Naive thymus-derived CD4-positive, alpha-beta T cell (primary cell): ENCODE measurements at regions not wholly inside any gene's neighbourhood (a gene's known extent, or its start where the extent isn't known, plus 50 kb on each side); places are given as distances from the start of the nearest gene placed in this dataset.

ENCODE experiments used
- ATAC-seq: fragments of 150-1000 bp; cut with Tn5 transposase; 2 replicates; pipeline ENCODE4 v1.10.0; 2021; ENCODE audit warnings: mild to moderate bottlenecking, moderate library complexity
- CTCF ChIA-PET: fragments of 350-600 bp; sonication (Branson Sonifier 250); formaldehyde crosslinking; loops from one replicate; lab custom pipeline; 2021; ENCODE audit warnings: antibody characterized with exemption; lab: Charles Lee
- POLR2A ChIA-PET: fragments of 350-600 bp; sonication (Branson Sonifier 250); formaldehyde crosslinking; loops from one replicate; lab custom pipeline; 2021; ENCODE audit warnings: antibody characterized with exemption, inconsistent platforms; lab: Charles Lee
- DNase-seq, 9 donors: peaks; one replicate each; pipeline versions ENCODE4 v3.0.0 to v3.0.0-alpha.2; 2020 to 2022; ENCODE audit warnings: mixed read lengths in 1 of 9
- H3K27ac ChIP-seq: one replicate; pipeline ENCODE4 v1.7.0; 2013; ENCODE audit warnings: mild to moderate bottlenecking, low read depth, low read length, moderate library complexity
- H3K27me3 ChIP-seq, 2 donors: one replicate each; pipeline ENCODE4 v1.7.0; 2013; ENCODE audit warnings: low read length in 2 of 2, mild to moderate bottlenecking in 2 of 2, moderate library complexity in 2 of 2; ENCODE audit not compliant: control insufficient read depth in 2 of 2, insufficient read depth in 2 of 2
- H3K36me3 ChIP-seq, 3 experiments: 1 replicate in 2 of 3; 2 replicates in 1 of 3; pipeline ENCODE4 v1.7.0; 2013; ENCODE audit warnings: low read length in 3 of 3, mild to moderate bottlenecking in 3 of 3, moderate library complexity in 1 of 3; ENCODE audit not compliant: insufficient read depth in 3 of 3, control insufficient read depth in 2 of 3
- H3K4me1 ChIP-seq, 2 donors: one replicate each; pipeline ENCODE4 v1.7.0; 2013; ENCODE audit warnings: low read length in 2 of 2, mild to moderate bottlenecking in 2 of 2, moderate library complexity in 1 of 2; ENCODE audit not compliant: control insufficient read depth in 2 of 2, insufficient read depth in 2 of 2
- H3K4me3 ChIP-seq: 2 replicates; pipeline ENCODE4 v1.7.0; 2013; ENCODE audit warnings: mild to moderate bottlenecking, low read length
- H3K9me3 ChIP-seq, 3 experiments: 1 replicate in 2 of 3; 2 replicates in 1 of 3; pipeline ENCODE4 v1.7.0; 2013; ENCODE audit warnings: low read length in 3 of 3; ENCODE audit not compliant: control insufficient read depth in 2 of 3
- H3K27ac Mint-ChIP-seq, 9 donors: one replicate each; pipeline ENCODE4 v1.8.0; 2020 to 2022; ENCODE audit warnings: mixed read lengths in 9 of 9, mild to moderate bottlenecking in 8 of 9, moderate library complexity in 5 of 9, inconsistent platforms in 2 of 9
- H3K27me3 Mint-ChIP-seq, 5 donors: one replicate each; pipeline ENCODE4 v1.8.0; 2021 to 2022; ENCODE audit warnings: mixed read lengths in 5 of 5, mild to moderate bottlenecking in 1 of 5
- H3K36me3 Mint-ChIP-seq, 5 donors: one replicate each; pipeline ENCODE4 v1.8.0; 2020 to 2022; ENCODE audit warnings: mixed read lengths in 5 of 5, mild to moderate bottlenecking in 3 of 5, inconsistent platforms in 1 of 5
- H3K4me1 Mint-ChIP-seq, 7 donors: one replicate each; pipeline ENCODE4 v1.8.0; 2020 to 2022; ENCODE audit warnings: mixed read lengths in 7 of 7, mild to moderate bottlenecking in 3 of 7, inconsistent platforms in 1 of 7
- H3K4me3 Mint-ChIP-seq, 10 donors: one replicate each; pipeline ENCODE4 v1.8.0; 2020 to 2022; ENCODE audit warnings: mild to moderate bottlenecking in 10 of 10, mixed read lengths in 10 of 10, moderate library complexity in 6 of 10, inconsistent platforms in 2 of 10
- H3K9me3 Mint-ChIP-seq, 11 donors: one replicate each; pipeline ENCODE4 v1.8.0; 2020 to 2022; ENCODE audit warnings: mixed read lengths in 11 of 11, mild to moderate bottlenecking in 4 of 11, inconsistent platforms in 1 of 11, moderate library complexity in 1 of 11
- intact Hi-C, 2 donors: fragments of 100-400 bp; cut with micrococcal nuclease; formaldehyde crosslinking; loops; one replicate each; pipeline ENCODE4 v1.15.1; 2023

DNA sequence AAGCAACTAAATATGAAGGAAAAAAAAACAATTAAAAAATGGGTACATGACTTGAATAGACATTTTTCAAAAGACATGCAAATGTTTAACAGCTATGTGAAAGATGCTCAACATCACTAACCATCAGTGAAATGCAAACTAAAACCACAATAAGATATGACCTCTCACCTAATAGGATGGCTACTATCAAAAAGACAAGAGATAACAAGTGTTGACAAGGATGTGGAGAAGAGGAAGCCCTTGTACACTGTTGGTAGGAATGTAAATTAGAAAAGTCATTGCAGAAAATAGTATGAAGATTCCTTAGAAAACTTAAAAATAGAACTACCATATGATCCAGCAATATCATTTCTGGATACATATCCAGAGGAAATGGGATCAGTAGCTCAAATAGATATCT is 324.7 kb upstream of the TLE4 start:
- H3K4me3 ChIP-seq = no peak overlapping the region
- POLR2A ChIA-PET = no interaction called here
- no peak overlapping the region for H3K27ac Mint-ChIP-seq
- H3K36me3 ChIP-seq = no peaks in the 10 kb centered on the region
- no peaks in the 10 kb centered on the region for H3K4me1 ChIP-seq
- intact Hi-C loops = no loop called here
- no peak overlapping the region for H3K4me3 Mint-ChIP-seq
- no peaks in the 10 kb centered on the region for H3K9me3 ChIP-seq
- CTCF ChIA-PET = no interaction called here
- no peaks in the 10 kb centered on the region for H3K36me3 Mint-ChIP-seq
- H3K9me3 Mint-ChIP-seq = peaks cover 0 to 3% (median 0%) of the 10 kb centered on the region in 11 donors
- ATAC-seq (no peak), DNase-seq (no peak)
- no peaks in the 10 kb centered on the region for H3K27me3 ChIP-seq
- no peak overlapping the region for H3K27ac ChIP-seq
- peaks cover 0 to 42% (median 7%) of the 10 kb centered on the region in 5 donors for H3K27me3 Mint-ChIP-seq
- no peaks in the 10 kb centered on the region for H3K4me1 Mint-ChIP-seq

DNA sequence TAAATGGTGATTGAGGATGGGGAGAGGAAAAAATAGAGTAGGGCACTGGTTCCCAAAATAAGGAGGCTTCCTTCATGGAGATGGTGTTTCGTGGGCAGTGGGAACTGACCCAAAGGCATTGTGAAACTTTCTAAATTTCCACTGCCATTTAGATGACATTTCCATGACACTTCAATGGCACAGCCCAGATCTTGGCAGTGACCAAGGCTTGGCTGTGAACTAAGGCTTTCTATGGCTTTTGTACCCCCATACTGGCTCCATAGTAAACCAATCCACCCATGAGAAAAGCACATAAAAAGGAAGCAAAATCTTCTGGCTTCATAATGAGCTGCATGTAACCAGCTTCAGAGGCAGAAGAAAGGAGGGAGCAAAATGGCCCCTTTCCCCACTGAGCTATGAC is 321.0 kb upstream of the TLE4 start:
- Histone ChIP-seq H3K36me3 (no peaks in the 10 kb centered on the region), H3K4me1 (no peaks in the 10 kb centered on the region), H3K4me3 (no peak overlapping the region), H3K27me3 (no peaks in the 10 kb centered on the region), H3K27ac (no peak overlapping the region), H3K9me3 (no peaks in the 10 kb centered on the region)
- Mint-ChIP-seq H3K27ac (no peak overlapping the region), H3K36me3 (no peaks in the 10 kb centered on the region), H3K4me1 (no peaks in the 10 kb centered on the region), H3K4me3 (no peak overlapping the region), H3K27me3 (peaks cover 0 to 22% (median 7%) of the 10 kb centered on the region in 5 donors), H3K9me3 (peaks cover 0 to 1% (median 0%) of the 10 kb centered on the region in 11 donors)
- no peak for ATAC-seq
- intact Hi-C loops = no loop called here
- CTCF ChIA-PET = no interaction called here
- DNase-seq = no peak
- POLR2A ChIA-PET = no interaction called here

DNA sequence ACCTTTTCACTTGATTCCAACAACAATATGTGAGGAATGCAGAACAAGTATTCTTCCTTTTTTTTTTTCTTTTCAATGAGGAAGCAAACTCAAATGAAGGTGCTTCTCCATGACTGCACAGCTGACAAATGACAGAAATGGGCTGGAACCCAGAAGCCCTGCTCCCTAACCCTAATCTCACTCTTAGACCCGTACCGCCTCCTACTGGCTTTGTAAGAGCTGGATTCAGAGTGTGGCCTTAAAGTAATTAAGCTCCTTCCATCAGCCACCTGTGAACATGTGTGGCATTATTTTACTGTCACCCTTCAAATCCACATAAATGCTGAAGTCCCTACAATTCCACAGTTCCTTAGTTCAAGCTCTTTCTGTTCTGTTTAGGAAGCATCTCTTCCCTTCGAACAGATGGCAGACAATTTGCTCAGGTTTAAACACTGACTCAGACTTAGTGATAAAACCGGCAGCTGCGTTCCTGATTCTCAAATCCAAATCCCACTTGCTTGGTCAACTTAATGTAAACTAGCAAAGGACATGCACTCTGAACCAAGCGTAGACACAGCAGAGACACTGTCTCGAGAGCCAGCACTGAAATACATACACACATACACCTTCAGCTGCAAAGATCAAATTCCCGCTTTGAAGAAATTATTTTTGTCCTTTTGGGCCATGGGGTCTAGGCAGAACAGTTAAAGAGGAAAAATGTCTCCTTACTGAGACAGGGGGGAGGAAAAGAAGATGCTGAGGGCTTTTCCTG is 316.7 kb upstream of the TLE4 start:
- ChIA-PET POLR2A (no interaction called here), CTCF (no interaction called here)
- Mint-ChIP-seq H3K27ac (no peak overlapping the region), H3K4me3 (no peak overlapping the region), H3K36me3 (no peaks in the 10 kb centered on the region), H3K4me1 (peaks cover 0 to 3% (median 0%) of the 10 kb centered on the region in 7 donors), H3K27me3 (peaks cover 2 to 15% (median 10%) of the 10 kb centered on the region in 5 donors), H3K9me3 (peaks cover 0 to 3% (median 0%) of the 10 kb centered on the region in 11 donors)
- no peaks in the 10 kb centered on the region for H3K27me3 ChIP-seq
- H3K36me3 ChIP-seq = no peaks in the 10 kb centered on the region
- H3K27ac ChIP-seq = no peak overlapping the region
- DNase-seq (no peak), ATAC-seq (no peak)
- intact Hi-C loops = no loop called here
- H3K4me3 ChIP-seq = no peak overlapping the region
- no peaks in the 10 kb centered on the region for H3K4me1 ChIP-seq
- H3K9me3 ChIP-seq = no peaks in the 10 kb centered on the region

DNA sequence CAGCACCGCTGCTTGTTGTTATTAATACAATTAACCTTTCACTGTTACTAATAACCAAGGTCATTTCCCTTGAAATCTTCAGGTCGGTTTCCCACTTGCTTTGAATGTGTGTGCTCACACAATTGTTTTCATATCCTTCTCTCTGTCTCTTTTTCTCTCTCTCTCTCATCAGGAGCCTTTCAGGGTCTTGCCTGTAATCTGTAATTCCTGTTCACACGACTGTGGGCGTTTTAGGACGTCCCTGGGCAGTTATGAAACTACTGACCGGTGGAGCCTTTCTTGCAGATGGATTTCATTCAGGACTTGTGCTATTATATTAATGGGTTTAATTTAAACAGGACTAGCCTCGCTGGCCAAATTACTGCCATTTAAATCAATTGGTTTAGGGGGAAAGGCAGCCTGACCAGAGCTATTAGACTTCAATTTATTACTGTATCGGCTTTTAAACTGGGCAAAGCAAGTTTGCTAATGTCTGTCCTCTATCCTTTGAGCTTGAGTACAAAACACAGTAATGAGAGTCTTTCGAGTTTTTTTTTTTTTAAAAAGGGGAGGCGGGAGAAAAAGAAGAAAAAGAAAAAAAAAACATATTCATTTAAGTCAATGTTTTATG is 316.0 kb upstream of the TLE4 start:
- H3K36me3 ChIP-seq = no peaks in the 10 kb centered on the region
- ChIA-PET POLR2A (no interaction called here), CTCF (no interaction called here)
- peaks cover 2 to 19% (median 16%) of the 10 kb centered on the region in 5 donors for H3K27me3 Mint-ChIP-seq
- no peaks in the 10 kb centered on the region for H3K4me1 ChIP-seq
- no peaks in the 10 kb centered on the region for H3K9me3 ChIP-seq
- H3K27me3 ChIP-seq = no peaks in the 10 kb centered on the region
- ATAC-seq = no peak
- H3K27ac ChIP-seq = no peak overlapping the region
- H3K4me3 ChIP-seq = no peak overlapping the region
- DNase-seq = no peak
- H3K4me1 Mint-ChIP-seq = peaks cover 0 to 6% (median 0%) of the 10 kb centered on the region in 7 donors
- intact Hi-C loops = no loop called here
- no peak overlapping the region for H3K4me3 Mint-ChIP-seq
- H3K36me3 Mint-ChIP-seq = no peaks in the 10 kb centered on the region
- H3K27ac Mint-ChIP-seq = no peak overlapping the region
- peaks cover 0 to 5% (median 0%) of the 10 kb centered on the region in 11 donors for H3K9me3 Mint-ChIP-seq

DNA sequence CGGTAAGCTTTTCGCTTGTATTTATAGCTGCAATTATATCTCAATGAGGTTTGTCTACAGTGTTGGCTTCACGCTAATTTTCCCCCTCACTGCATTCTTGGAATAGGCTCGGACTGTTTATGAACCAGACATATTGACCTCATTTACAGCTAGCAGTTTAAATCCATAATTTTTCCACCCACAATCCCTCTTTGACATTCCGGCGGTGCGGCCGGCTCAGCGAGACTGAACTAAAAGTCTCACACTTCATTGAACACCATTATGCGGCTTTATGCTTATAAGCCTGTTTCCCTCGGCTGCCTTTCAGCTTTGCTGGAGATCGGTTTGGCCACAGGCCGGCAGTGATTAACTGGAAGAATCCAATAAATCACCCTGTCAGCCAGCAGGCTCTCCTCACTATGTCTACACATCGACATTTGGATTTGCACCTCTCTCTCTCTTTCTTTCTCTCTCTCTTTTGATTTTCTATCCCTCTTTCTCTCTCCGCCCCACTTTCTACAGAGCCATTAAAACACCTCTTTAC is 315.0 kb upstream of the TLE4 start:
- Mint-ChIP-seq H3K27me3 (peaks cover 2 to 28% (median 26%) of the 10 kb centered on the region in 5 donors), H3K27ac (no peak overlapping the region), H3K36me3 (no peaks in the 10 kb centered on the region), H3K4me3 (no peak overlapping the region), H3K4me1 (peaks cover 0 to 6% (median 0%) of the 10 kb centered on the region in 7 donors), H3K9me3 (peaks cover 0 to 5% (median 0%) of the 10 kb centered on the region in 11 donors)
- Histone ChIP-seq H3K4me3 (no peak overlapping the region), H3K27ac (no peak overlapping the region), H3K4me1 (no peaks in the 10 kb centered on the region), H3K27me3 (no peaks in the 10 kb centered on the region), H3K36me3 (no peaks in the 10 kb centered on the region), H3K9me3 (no peaks in the 10 kb centered on the region)
- no peak for ATAC-seq
- ChIA-PET CTCF (no interaction called here), POLR2A (no interaction called here)
- intact Hi-C loops = no loop called here
- DNase-seq = no peak

DNA sequence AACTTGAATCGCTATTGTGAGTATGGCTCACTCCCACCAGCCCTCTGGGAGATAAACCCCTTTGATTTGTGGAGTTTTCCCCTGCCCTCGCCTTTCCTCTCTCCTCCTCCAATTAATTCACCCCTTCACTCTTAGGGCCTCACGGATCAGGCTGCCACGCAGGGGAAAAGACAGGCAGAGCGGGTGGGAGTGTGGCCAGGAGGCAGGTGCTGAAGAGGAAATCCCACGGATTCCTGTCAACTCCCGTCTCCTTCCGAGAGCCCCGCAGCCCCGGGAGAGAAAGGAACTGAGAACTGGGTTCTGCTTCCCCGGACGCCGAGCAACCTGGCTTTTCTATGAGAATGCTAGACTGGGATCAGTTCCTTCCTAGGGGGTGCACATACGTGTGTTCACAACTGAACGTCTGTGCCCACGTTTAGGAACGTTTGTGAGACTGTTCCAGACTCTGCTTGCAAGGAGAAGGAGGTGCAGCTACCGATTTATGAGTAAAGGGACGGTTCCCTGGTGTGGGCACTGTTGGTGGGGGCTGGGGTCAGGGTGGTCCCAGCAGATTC is 314.5 kb upstream of the TLE4 start:
- Mint-ChIP-seq H3K27me3 (peaks cover 2 to 32% (median 26%) of the 10 kb centered on the region in 5 donors), H3K36me3 (no peaks in the 10 kb centered on the region), H3K27ac (no peak overlapping the region), H3K9me3 (peaks cover 0 to 5% (median 1%) of the 10 kb centered on the region in 11 donors), H3K4me1 (peaks cover 0 to 6% (median 0%) of the 10 kb centered on the region in 7 donors), H3K4me3 (no peak overlapping the region)
- ChIA-PET CTCF (no interaction called here), POLR2A (no interaction called here)
- Histone ChIP-seq H3K4me1 (no peaks in the 10 kb centered on the region), H3K36me3 (no peaks in the 10 kb centered on the region), H3K27me3 (no peaks in the 10 kb centered on the region), H3K9me3 (no peaks in the 10 kb centered on the region), H3K4me3 (no peak overlapping the region), H3K27ac (no peak overlapping the region)
- DNase-seq (no peak), ATAC-seq (no peak)
- intact Hi-C loops = no loop called here
